ENCODE measurements at regions not wholly inside any gene's neighbourhood (a gene's known extent, or its start where the extent isn't known, plus 50 kb on each side); places are given as distances from the start of the nearest gene placed in this dataset.

- TF ChIP-seq, protein P1, sequence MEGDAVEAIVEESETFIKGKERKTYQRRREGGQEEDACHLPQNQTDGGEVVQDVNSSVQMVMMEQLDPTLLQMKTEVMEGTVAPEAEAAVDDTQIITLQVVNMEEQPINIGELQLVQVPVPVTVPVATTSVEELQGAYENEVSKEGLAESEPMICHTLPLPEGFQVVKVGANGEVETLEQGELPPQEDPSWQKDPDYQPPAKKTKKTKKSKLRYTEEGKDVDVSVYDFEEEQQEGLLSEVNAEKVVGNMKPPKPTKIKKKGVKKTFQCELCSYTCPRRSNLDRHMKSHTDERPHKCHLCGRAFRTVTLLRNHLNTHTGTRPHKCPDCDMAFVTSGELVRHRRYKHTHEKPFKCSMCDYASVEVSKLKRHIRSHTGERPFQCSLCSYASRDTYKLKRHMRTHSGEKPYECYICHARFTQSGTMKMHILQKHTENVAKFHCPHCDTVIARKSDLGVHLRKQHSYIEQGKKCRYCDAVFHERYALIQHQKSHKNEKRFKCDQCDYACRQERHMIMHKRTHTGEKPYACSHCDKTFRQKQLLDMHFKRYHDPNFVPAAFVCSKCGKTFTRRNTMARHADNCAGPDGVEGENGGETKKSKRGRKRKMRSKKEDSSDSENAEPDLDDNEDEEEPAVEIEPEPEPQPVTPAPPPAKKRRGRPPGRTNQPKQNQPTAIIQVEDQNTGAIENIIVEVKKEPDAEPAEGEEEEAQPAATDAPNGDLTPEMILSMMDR (IDR thresholded peaks at IDR 0.05; ENCODE audit: low read length) = no peak
- no peak for TF ChIP-seq EZH2 (optimal IDR thresholded peaks at IDR 0.05; ENCODE audit: low read depth, low read length)
- TF ChIP-seq EZH2phosphoT487 (IDR thresholded peaks at IDR 0.05; ENCODE audit: low read length) = no peak
These were observed 81.5 kb upstream of the FZD7 start for GRCh38 chr2:201952187-201952586.

Data from MM.1S (cell line).